ENCODE measurements at regions not wholly inside any gene's neighbourhood (a gene's known extent, or its start where the extent isn't known, plus 50 kb on each side); places are given as distances from the start of the nearest gene placed in this dataset.
"Not testable (repeated sequence)": the region's sequence is repeated elsewhere in the genome, so short reads cannot be mapped to it uniquely, and the experiment has no call there.

DNA sequence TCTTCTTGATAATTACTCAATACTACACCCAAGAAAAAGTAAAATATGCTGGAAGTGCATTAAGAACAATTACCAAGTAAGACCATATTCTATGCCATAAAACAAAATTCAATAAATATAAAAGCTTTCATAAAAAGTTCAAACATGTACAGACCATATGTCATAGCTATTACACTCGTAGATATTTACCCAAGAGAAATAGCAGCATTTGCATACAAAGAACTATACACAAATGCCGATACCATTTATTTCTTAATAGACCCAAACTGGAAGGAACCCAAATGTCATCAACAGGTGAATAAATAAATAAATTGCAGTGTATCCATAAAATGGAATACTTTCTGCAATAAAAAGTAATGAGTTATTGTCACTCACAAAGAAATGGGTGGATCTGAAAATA is 78.3 kb upstream of the SLC16A7 start:
- no peak for DNase-seq

DNA sequence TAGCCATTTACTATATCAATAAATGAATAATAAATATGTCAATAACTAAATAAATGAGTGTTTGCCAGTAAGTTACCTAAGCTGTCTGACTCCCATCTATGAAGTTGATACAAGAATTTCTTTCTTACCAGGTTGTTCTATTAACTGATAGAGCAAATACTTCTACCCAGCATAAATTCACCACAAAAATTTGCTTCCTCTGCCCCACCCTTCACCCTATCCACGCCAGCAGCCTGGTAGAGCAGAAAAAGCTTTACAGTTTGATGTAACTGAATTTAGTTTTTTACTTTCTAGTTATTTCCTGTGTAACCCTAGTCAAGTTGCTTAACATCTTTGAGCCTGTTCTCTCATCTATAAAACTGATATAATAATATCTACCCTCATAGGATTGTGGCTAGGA is 94.9 kb upstream of the SLC16A7 start:
- no peak for DNase-seq

DNA sequence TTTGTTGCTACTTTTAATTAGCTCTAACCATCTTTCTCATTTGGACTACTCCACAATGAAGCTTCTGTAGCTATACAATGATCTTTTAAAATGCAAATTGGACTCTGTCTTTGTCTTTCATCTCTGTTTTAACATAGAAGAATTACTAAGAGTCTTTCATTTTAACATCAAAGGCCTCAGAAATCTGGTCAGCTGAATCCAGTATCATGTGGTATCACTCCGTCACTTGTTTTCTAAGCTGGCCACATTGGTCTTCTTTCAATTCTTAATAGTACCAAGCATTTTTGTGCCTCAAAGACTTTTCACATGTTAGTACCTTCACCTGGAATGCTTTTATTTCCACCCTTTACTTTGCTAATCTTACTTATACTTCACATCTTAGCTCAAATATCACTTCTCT is 95.5 kb upstream of the SLC16A7 start:
- DNase-seq: no peak

DNA sequence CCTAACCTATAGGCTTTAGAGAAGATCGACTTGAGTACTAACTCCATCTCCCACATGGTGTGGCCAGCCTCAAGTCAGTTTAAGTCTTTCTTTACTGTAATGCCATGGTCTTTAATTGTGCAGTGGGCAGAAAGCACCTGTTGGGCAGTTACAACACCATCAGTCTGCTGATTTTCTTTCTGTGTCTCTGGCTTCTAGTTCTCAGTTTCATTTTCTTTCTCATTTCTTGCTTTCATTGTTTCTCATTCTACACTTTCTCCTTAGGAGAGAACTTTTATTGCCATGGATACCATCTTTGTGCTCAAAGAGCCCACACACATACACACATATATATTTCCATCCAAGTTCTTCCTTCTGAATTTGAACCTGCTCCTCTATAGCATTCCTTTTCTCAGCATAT is 96.1 kb upstream of the SLC16A7 start:
- no peak for DNase-seq

DNA sequence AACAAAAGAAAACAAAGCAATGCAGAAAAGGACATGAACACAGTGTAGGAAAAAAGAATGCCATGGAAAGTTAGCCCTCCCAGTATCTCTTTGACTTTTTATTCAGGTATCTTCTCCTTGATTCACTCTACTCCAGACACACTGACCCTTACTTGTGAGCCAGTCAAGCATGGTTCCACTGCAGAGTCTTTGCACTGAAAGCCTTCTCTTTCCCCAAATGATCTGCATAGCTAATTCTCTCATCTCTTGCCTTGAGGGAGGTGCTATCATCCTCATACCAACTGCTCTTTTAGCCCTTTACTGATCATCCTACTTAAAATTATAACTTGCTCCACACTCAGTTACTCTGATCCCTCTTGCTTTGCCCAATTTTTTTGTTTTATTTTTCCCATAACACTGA is 101.2 kb upstream of the SLC16A7 start:
- no peak for DNase-seq

DNA sequence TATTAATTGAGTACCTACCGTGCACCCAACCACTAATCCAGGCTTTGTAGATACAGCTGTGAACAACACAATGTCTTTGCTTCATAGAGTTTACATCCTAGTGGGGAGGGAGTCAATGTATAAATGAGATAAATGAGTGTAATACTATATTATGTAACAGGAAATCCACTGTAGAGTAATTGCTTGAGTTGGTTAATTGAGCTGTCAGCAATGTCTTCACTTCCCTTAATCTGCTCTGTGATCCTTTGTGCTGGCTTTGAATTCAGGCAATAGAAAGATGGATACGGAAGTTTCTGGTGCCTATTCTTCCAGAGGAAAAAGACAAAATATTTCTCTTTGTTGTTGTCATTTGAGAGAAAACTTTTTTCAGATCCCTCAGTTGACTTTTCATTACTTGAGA is 104.0 kb upstream of the SLC16A7 start:
- DNase-seq: no peak

DNA sequence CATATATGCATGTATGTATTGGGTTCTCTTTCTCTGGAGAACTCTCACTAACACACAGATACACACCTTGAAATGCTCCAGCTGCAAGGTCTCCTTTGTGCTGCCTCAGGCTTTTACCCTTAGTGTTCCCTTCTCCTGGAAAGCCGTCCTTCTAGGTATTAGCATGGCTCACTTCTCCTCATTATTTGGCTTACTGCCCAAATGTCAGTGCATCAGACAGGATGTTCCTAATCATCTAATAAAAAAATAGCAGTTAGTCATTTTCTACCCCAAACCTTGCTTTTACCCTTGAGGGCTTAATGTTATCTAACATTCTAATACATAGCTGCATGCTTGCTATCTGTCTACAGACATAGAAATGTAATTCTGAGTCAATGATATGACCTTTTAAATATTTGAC is 109.0 kb upstream of the SLC16A7 start:
- peak; percentile 3 for DNase-seq

DNA sequence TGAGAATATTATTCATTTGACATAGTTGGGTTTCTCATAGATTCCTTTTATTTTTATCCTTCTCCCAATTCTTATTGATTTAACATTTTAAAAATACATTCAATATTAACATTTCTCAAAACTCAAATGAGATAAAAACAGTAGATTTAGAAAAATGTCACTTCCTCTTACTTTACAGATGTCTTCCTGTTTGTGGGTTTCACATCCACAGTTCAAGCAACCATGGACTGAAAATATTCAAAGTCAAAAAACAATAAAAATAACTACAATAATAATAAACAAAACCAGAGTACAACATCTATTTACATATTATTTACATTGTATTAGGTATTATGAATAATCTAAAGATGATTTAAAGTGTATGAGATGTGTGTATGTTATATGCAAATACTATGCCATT is 111.3 kb upstream of the SLC16A7 start:
- DNase-seq: no peak

DNA sequence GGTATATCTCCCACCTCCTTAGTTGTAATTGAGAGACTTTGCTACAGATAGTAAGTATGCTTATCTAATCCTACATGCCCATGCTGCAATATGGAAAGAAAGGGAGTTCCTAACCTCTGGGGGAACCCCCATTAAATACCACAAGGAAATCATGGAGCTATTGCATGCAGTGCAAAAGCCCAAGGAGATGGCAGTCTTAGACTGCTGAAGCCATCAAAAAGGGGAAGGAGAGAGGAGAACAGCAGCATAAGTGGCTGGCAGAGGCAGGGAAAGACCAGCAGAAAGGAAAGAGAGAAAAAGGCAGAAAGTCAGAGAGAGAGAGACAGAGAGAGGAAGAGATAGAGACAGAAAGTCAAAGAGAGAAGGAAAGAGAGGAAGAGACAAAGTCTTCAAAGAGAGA is 121.6 kb upstream of the SLC16A7 start:
- DNase-seq: not testable (repeated sequence)

DNA sequence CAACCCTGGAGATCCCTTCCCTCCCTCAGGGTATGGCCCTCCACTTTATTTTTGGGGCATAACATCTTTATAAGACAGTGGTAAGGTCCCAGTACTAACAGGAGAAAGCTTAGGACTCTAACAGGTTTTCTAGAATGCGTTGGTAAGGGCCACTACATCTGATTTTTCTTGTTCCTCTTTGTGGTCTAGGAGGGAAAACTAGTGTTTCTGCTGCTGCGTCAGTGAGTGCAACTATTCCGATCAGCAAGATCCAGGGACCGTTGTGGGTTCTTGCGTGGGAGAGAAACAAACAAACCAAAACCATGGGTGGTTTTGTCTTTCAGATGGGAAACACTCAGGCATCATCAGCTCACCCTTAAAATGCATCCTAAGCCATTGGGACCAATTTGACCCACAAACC is 123.6 kb upstream of the SLC16A7 start:
- no peak for DNase-seq

DNA sequence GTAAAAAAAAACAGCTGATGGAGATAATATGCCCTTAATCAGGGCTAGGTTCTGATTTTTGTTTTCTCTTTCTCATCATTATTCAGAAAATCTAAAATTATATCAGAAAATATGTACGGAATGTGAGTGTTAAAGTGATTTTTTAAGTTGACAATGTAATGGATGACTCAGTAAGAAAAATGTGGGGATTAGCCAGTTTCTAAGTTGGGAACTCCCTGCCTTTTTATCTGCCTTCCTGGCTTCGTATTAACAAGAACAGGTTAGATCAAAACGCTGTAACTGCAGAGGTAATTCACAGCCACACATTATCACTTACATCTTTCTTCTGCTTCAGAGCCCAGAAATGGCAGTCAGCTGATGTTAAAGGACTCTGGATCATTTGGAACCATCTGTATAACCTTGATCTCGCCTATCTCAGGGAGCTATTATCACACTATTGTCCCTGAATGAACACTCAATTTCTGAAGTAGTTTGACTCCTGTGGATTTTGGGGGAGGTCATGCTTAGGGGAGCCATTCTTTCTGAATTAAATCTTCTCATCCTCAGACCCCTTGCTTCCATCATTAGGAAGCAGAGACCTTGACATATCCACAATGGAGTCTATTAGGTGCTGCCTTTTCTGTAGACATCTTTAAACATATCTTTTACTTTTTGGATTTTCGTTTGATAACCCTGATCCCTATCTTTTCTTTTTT is 135.7 kb upstream of the SLC16A7 start:
- no peak for DNase-seq

DNA sequence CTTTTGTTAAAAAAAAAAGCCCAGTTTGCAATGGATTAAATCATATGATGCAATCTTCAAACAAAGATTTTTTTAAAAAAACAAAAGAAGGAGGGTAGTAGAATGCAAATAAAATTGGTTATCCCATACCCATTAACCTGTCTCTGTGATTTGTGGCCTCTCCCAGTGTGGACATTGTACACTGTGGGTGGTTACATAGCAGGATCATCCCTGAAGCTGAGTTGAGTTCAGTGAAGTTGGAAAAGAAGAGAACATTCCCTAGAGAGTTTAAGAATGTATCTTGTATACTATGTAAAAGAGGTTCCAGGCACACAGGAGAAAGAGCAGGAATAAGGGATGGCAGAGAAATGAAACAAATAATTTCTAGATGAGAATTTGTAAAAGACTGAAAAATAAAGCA is 142.4 kb upstream of the SLC16A7 start:
- no peak for DNase-seq

DNA sequence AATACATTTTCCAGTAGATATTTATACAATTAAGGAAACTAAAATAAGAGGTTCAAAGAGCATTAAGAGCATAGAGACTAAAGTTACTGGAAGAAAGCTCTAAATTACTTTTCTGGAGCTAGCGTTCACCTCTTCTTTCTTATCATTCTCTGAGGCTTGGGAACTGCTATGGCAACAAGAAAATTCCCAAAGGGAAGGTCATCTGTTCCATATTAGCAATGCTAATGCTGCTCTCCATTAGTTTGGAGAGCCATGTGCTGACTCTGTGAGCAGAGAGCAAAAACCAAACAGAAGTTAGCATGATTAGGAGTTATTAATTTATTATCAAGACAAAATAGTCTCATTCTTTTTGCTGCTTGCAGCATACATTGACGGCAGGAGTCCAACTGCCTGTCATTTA is 143.1 kb upstream of the SLC16A7 start:
- peak; percentile 48 for DNase-seq

DNA sequence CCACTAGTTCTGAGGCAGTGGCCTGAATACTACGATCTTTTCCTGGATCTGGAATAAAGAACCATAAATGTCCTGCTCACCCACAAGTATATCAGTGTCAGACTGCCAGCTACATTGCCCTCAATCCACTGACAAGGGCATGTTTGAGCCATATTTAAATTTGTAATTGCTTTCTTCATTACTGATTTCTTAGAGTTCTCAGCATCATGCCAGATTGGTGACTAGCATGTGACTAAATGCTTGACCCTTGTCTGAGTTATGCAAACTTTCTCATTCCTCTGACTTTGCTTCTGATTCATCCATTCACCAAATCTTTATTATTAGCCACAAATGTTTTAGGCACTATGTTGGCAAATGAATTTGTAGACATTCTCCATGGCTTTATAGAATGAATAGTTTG is 143.6 kb upstream of the SLC16A7 start:
- DNase-seq: no peak

DNA sequence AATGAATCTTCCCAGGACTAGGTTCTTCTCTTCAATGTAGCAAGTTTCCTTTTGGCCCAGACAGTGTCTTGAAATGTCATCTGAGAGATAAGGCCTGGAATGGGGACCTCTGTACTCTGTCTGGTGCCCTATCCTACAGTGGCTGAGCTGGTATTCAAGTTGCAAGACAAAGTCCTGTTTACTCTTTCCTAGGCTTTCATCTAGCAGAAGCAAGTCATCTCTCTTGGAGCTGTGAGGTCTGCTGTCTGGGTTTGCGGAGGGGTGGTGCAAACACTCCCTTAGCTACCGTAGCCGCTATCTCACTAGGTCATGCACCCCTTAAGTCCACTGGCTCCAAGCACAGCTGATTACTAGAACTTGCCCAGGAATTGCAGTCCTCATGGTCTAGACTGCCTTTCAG is 149.7 kb upstream of the SLC16A7 start:
- DNase-seq: no peak

DNA sequence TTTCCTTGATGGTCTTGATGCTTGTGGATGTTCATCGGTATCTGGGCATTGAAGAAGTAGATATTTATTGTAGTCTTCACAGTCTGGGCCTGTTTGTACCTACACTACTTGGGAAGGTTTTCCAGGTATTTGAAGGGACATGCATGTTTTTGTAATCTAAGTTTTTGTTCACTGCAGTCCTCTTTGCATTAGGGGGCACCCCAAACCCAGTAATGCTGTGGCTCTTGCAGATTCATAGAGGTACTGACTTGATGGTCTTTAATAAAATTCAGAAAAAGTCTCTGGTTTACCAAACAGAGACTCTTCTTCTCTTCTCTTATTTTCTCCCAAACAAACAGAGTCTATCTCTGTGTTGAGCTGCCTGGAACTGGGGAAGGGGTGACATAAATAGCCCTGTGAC is 150.9 kb upstream of the SLC16A7 start:
- no peak for DNase-seq

DNA sequence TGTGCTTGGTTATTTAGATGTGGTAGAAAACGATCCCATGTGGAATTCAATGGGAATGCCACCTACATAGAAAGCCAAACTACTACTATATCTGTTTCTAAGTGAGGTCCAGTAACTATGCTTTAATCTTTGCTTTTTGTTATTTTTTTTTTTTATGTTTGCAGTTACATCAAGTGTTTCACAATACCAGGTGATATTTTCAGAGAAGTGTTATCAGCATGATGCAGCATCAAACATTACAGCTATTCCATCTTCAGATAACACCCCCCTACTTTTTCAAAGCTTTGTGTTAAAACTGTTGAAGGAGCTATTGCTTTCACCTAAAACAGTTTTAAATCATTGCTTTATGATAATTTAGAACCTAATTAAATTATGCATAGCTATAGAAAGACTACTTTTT is 163.8 kb upstream of the SLC16A7 start:
- no peak for DNase-seq

DNA sequence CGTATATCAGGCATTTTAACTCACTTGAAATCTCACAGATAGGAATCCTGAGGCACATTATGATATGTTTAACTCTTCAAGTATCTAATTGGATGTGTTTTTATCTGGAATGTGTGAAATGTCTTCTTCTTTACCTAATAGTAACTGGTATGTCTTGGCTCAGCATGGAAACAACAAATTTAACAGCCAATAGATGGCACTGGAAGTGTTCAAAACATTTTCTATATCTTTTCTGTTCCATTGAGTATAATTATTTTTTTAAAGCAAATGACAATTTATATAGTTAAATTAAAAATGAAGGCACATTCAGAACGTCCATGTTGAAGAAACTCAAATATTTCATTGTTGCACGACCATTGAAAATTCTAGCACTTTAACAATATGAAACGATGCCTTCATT is 164.6 kb upstream of the SLC16A7 start:
- DNase-seq: peak; percentile 43

DNA sequence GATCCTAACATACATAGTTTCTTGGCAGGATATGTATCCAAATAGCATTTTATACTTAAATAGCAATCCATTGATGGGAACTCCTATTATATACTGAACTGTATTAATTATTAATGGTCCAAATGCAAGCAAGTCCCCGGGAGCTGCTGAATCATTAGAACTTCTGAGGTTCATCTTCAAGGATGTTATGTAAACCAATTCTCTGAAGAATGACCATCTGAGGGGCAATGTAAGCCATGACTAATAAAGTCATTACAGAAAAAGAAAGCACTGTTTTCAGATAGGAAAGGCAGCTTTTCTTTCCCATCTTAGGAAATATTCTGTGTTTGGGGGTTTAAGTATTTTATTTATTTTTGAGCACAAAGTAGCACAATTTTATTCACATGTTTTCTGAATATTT is 166.1 kb upstream of the SLC16A7 start:
- DNase-seq: no peak

DNA sequence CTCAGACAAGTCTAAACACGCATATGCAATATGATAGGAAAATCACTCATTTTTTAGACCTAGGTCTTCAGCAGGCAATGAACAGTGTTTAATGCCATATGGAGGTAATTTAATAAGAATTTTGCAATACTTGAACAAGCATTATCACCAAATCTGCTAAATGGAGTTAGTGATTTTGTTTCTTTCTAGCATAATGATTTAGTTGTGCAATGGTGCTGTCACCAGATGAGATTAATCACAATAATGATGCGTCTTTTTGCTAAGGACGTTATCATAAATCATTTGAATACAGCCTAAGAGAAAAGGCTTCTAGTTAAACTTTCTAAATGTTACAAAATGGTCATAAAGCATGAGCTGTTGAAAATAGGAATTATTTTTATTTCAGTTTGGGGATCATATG is 170.0 kb upstream of the SLC16A7 start:
- DNase-seq: peak; percentile 92

DNA sequence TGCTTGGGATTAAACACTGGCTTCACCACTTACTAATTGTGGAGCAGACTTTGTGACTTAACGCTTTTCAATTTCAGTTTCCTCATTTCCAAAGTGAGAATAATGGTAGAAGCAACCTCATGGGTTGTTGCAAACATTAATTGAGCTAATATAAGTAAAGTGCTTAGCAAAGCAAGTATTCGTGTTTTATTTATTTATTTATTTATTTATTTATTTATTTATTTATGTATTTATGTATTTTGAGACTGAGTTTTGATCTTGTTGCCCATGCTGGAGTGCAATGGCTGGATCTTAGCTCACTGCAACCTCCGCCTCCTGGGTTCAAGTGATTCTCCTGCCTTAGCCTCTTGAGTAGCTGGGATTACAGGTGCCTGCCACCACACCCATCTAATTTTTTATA is 171.2 kb upstream of the SLC16A7 start:
- not testable (repeated sequence) for DNase-seq

DNA sequence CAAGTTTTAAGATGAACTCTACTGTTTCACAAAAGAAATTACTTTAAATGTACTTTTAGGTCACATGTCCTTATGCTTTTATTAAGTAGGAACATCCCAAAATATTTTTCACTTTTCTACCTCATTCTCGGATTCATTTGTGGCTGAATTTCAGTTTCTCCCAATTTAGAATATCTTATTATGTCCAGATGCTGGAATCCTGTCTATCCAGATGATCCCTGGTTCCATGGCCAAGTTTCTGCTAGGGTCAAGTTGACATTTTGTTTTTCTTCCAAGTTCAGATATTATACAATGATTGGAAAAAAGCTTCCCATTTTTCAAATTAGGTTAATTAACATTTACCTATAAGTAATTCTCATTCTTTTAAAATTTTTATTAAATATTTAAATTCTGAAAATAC is 181.8 kb upstream of the SLC16A7 start:
- no peak for DNase-seq

DNA sequence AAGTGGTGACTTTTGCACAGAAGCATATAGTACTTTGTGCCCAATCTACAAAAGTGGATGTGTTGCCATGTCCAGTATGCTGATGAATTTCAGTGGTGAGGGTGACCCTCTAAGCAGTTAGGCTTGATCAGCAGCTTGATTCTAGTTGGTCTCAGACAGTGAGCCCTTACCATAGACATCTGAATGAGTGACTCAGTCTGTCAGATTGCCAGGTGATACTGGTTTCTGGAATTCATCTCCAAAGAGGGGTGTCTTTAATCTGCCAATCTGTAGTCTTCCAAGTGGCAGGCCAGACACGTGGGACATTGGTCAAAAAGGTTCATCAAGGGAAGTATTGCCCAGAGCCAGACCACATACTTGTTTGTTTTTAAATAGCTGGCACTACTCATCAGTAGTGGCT is 187.4 kb upstream of the SLC16A7 start:
- no peak for DNase-seq

DNA sequence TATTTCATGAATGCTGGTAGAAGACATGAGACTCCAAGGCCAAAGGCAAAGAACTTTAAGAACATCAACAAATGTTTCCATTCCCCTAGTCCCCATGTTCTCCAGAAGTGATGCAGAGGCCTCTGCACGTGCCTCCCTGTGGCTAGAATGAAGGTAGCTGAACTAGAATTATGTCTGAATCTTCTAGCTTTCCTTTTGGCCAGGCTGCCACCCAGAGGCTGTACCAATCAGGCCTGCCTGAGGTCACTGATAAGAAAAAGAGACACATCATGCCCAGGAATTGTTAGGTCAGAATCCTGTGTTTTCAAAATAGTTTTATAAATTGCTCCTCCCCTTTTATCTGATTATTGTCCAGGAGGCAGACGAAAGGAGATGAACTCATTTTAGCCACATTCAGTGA is 188.0 kb upstream of the SLC16A7 start:
- DNase-seq: no peak

DNA sequence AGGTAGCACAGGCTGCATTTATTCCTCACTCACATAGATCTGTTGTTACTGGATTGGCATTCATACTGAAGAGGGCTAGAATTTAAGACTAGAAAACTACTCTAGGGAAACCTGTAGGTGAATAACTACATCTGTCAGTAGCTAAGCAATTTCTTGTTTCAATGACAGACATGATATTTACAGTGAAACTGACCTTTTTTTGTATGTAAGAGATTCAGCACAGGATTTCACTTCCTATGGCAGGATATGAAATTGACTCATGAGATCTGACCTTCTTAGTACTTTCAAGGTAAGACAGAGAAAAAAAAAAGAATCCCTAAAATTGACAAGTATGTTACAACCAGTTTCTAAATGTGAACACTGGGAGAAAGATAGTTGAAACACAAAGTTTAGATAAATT is 189.8 kb upstream of the SLC16A7 start:
- DNase-seq: no peak

Data from NCI-H2171 treated with DMSO at 0.1 percent for 48 hours (cell line).